Retina (tissue), 1 donor: ENCODE measurements at regions not wholly inside any gene's neighbourhood (a gene's known extent, or its start where the extent isn't known, plus 50 kb on each side); places are given as distances from the start of the nearest gene placed in this dataset.

Source experiments
- DNase-seq: peaks from one replicate; pipeline ENCODE4 v3.0.0-alpha.2; 2016

DNA sequence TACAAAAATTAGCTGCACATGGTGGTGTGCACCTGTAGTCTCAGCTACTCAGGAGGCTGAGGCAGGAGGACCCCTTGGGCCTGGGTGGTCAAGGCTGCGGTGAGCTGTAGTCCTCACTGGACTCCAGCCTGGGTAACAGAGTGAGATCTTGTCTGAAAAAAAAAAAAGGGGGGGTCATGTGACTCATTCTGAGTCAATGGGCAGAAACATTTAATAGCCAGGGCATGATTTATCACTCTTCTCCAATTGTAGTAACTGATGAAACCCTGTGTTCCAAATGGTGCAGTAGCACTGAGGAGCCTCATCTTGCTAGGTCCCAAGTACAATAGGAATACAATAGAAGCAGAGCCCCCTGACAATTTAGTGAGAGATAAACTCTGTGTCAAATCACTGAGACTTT is 78.9 kb upstream of the CCDC68 start:
- no peak for DNase-seq

DNA sequence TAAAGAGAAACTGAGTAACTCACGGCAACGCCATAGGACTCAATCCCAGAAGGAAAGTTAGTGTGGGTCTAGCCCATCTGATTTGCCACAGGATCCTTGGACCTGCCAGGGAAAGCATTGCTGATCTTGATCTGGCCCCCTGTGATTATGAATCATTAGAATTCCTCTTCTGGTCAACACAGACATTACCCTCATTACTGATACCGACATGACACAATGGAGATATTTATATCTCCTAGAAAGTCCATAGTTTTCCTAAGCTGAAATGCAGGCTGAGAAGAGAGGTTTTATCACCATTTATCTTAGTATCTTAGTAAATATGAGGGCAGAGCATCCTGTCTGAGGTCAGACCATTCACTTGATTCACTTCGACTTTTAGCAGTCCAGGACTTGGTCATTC is 75.5 kb upstream of the CCDC68 start:
- no peak for DNase-seq

DNA sequence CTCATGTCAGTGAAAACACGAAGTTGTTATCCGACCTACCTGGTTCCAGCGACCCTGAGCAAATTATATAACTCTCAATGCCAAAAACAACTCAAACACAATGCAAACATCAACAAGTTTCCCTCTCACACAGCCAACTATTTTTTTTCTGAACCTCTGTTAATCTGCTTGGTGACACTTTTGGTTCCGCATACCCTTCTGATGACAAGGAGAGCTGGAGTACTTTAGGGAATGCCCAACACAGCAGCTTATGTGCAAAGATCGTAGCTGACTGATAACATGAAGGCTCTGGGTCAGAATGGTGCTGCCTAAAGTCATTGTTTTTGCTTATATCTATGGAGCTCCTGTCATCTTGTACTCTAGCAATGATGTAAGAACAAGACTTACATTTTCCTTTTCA is 72.7 kb upstream of the CCDC68 start:
- no peak for DNase-seq

DNA sequence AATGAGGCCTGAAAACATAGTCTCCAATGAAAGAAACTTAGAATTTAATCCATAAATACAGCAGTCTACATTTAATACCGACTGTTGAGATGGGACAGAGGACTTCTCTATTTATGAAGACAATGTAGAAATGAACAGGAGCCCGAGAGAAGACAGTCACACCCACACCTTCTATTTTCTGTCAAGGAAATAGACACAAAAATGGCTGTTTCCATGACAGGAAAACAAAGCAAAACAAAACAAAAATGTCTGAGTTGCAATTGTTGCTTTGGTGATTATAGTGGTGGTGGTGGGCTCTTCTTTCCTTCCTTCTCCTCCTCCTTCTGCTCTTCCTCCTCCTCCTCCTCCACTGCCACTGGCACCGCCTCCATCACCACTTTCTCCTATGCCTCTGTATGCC is 72.3 kb upstream of the CCDC68 start:
- no peak for DNase-seq

DNA sequence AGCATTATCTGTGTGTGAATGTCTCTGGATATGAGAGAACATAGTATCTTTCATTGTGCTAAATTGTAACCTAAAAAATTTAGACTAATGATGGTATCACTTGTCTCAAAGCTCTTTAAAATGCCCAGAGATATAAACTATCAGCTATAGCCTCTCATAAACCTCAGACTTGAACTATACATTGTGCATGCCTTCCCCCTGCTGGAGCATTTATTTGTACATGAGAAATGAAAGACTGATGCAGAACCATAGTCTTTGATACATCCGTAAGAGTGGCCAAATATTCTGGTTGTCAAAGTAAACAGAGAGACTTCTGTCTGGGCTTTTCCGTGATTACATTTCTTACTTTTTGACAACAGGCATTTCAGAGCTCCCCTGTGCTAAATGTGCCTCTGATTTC is 71.9 kb upstream of the CCDC68 start:
- no peak for DNase-seq

DNA sequence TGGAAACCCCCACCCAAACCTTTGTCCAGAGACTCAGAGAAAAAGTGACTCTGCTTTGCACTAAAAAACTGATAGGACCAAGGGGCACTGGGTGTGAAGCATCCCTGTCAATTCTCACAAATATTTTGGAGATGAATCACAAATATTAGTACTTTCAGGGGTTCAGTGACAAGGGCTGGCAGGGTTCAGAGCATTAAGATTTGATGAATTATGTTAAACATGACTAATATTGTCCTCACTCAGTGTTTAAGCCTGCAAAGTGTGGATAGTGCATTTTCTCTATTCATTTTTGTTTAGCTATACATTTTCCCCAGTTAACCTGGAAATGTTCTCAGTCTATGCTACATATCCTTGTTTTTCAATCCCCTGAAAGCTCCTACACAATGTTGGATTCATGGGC is 65.3 kb upstream of the CCDC68 start:
- DNase-seq, result no peak

DNA sequence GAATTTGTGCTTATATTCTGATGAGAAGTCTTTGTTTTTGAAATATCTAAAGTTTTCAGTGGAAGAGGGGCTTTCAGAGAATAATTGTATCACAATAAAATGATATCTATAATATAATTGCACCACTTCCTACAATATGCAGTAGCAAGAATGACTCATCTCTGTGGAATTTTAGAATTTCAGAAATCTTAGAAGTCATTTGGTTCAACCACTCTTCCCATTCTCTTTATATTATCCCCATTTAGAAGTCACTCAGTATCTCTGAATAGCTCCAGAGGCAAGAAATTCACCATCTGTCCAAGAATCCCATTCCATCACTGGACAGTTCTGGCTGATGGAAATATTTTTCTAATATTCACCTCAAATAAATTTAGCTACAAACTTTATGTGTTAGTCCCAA is 59.3 kb upstream of the CCDC68 start:
- DNase-seq, result no peak

DNA sequence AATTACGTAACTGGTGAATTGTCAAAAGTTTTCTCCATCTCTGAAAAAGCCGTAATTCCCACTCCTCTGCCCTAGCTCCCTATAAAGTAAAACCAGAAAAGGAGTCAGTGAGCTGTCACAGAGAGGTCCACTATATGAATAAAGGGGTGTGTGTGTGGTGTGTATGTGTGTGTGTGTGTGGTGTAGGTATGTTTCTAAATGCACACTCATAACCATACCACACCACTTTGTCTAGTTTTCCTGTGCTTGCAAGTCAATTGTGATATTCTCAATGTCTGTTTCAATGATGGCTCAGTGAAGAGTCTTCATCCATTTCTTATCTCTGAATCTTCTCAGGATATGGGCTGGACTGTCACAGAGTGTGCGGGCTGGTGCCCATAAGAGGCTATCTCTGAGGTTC is 54.8 kb upstream of the CCDC68 start:
- DNase-seq, result no peak

DNA sequence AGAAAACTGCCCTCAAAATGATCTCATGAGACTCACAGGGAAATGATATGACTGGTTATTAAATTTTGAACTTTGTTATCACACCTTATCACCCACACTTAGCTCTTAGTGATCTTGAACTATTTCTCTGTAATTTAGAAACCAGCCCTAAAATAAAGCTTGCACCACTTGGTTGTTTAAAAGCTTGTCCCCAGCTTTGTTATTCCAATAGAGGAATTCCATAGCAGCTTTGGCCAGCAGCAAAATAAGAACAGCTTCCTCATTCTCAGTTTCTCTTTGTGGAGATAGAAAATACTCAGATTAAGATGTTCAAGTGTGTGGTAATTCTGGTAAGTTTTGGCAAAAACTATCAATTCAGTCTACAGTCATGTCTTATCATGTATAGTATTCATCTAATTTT is 54.4 kb upstream of the CCDC68 start:
- DNase-seq, result no peak

DNA sequence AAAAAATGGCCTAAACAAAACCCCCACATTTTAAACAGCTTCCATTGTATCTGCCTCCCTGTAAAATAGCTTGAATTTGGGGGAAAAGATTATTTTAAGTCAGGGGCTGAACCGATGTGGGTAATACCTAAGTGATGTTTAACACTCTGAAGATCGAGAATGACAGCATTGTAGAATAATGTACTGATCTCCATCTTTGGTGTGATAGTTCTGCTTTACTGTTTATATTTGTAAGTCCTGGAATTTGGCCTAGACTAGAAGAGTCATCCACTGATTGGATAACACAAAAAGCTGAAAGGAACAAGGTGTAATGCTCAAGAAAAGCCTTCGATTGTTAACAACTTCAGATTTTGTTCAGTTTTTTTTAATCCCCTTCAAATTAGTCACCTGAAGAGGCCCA is 53.8 kb upstream of the CCDC68 start:
- no peak for DNase-seq

DNA sequence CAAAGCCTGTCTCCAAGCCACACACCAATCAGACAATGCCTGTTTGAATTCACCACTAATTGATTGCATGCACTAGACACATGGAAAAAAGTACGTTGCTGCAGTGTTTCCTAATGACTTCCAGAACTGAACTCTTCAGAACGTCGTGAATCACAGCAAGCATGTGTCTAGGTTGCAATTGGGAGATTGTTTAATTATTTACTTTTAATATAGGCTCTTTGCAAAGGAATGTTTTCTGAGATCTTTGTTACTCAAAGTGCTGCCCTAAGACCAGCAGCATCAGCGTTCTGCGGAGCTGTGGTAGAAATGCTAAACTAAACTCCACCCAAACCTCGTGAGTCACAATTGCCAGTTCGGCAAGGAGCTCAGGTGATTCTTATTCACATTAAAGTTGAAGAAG is 52.7 kb upstream of the CCDC68 start:
- no peak for DNase-seq
